Putamen (tissue), 1 donor: ENCODE measurements at regions not wholly inside any gene's neighbourhood (a gene's known extent, or its start where the extent isn't known, plus 50 kb on each side); places are given as distances from the start of the nearest gene placed in this dataset.
"Not testable (repeated sequence)": the region's sequence is repeated elsewhere in the genome, so short reads cannot be mapped to it uniquely, and the experiment has no call there.

Experiments
- DNase-seq: peaks from one replicate; pipeline ENCODE4 v3.0.0-alpha.2; 2016; ENCODE audit warnings: low spot score

- DNase-seq = peak; percentile 38
Measured at GRCh38 chr20:53872561-53873229, 197.7 kb downstream of the BCAS1 start.

GRCh38 chr20:53872081-53872541 lies 198.3 kb downstream of the BCAS1 start:
- DNase-seq = no peak

GRCh38 chr20:53871541-53871940 lies 198.9 kb downstream of the BCAS1 start:
- no peak for DNase-seq

- DNase-seq = no peak
Measured at GRCh38 chr20:53870426-53871315, 199.7 kb downstream of the BCAS1 start.

- no peak for DNase-seq
Measured at GRCh38 chr20:53869466-53870258, 200.7 kb downstream of the BCAS1 start.

- DNase-seq = no peak
Measured at GRCh38 chr20:53867741-53868351, 202.5 kb downstream of the BCAS1 start.

GRCh38 chr20:53866794-53867740 lies 203.3 kb downstream of the BCAS1 start:
- DNase-seq = no peak

- DNase-seq = no peak
Measured at GRCh38 chr20:53865901-53866793, 204.2 kb downstream of the BCAS1 start.

- DNase-seq = not testable (repeated sequence)
Measured at GRCh38 chr20:53864765-53865683, 205.4 kb downstream of the BCAS1 start.

- not testable (repeated sequence) for DNase-seq
Measured at GRCh38 chr20:53863923-53864641, 206.3 kb downstream of the BCAS1 start.

GRCh38 chr20:53863535-53863922 lies 206.9 kb downstream of the BCAS1 start:
- DNase-seq = not testable (repeated sequence)

- not testable (repeated sequence) for DNase-seq
Measured at GRCh38 chr20:53863039-53863438, 207.4 kb downstream of the BCAS1 start.

GRCh38 chr20:53862490-53862889 lies 207.9 kb downstream of the BCAS1 start:
- not testable (repeated sequence) for DNase-seq

GRCh38 chr20:53862136-53862397 lies 208.3 kb downstream of the BCAS1 start:
- not testable (repeated sequence) for DNase-seq

- DNase-seq = no peak
Measured at GRCh38 chr20:53859684-53860083, 210.7 kb downstream of the BCAS1 start.

GRCh38 chr20:53859009-53859408 lies 211.4 kb downstream of the BCAS1 start:
- DNase-seq = not testable (repeated sequence)

GRCh38 chr20:53858516-53858915 lies 211.9 kb downstream of the BCAS1 start:
- not testable (repeated sequence) for DNase-seq

- DNase-seq = no peak
Measured at GRCh38 chr20:53857723-53858236, 212.6 kb downstream of the BCAS1 start.
